ENCODE measurements at regions not wholly inside any gene's neighbourhood (a gene's known extent, or its start where the extent isn't known, plus 50 kb on each side); places are given as distances from the start of the nearest gene placed in this dataset.

DNA sequence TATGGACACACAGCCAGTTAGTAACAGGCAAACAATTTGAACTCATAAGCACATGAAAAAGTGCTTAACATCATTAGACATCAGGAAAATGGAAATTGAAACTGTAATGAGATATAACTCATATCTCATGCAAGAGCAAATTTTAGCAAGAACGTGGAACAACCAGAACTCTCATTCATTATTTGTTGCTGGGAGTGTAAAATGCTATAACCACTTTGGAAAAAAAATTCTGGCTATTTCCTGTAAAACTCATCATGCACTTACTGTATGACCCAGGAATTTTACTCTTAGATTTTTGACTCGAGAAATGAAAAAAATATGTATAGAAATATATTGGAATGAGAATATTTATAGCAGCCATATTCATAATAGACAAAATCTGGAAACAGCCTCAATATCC, 205.7 kb upstream of the PUM3 start:
- no peak for DNase-seq

DNA sequence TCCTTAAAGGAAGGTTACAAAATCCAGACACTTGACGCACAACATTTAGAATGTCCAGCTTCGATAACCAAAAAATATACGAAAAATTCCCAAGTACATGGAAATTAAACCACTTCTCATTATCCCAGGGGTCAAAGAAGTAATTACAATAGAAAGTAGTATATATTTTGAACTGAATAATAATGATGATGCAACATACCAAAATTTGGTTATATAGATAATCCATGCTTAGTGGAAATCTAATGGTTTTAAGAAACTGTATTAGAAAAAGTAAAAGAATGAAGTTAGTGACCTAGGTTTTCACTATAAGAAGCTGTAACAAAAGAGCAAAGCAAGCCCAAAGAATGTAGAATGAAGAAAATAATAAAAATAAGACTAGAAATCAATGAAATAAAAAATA, 204.0 kb upstream of the PUM3 start:
- DNase-seq = no peak

DNA sequence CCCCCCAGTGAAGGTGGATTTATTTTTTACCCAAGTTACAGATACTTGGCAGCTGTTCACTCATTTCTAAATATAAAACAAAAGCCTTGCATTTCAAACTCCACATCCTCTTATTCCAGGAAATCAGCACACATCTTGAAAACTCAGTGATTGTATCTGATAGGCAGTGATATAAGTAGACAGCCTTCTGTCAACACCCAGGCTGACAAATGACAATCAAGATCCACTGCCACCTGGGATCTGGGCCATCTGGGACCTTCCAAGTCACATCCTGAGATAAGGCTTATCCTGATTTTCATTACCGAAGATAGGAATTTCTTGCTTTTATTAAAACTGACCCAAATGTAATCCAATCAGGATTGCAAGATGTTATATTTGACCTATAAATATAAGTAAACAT, 201.3 kb upstream of the PUM3 start:
- DNase-seq = no peak

DNA sequence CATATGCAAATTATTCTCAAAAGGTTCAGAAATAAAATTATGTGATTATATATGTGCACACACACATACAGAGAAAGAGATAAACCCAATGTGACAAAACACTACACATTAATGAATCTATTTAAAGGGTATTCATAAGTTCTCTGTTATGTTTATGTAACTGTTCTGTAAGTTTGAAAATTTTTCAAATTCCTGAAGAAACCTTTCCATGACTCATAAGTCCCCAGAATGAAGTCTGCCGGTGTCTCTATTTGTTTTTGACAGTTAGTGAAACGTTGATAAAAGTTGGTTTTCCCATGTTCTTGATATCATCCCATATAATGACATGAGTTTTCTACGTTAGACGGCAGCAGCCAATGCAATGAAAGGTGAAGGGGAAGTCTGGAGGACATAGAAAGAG, 199.5 kb upstream of the PUM3 start:
- no peak for DNase-seq

DNA sequence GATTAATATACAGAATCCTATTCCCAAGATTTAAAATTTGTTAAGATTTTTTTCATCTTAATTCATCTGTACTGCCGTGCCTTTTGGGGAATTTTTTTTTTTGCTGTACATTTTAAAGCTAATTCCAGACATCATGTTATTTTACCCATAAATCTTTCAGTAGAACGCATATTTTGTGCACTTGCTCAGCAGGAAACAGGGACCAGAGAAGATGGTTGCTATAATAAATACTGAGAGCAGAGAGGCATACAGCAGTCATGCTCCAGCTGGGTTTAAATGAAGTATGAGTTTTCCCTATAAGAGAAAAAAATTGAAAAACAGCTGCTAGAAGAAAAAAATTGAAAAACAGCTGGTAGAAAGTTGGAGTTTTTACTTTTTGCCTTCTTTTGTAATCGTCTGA, 196.9 kb upstream of the PUM3 start:
- DNase-seq = no peak

DNA sequence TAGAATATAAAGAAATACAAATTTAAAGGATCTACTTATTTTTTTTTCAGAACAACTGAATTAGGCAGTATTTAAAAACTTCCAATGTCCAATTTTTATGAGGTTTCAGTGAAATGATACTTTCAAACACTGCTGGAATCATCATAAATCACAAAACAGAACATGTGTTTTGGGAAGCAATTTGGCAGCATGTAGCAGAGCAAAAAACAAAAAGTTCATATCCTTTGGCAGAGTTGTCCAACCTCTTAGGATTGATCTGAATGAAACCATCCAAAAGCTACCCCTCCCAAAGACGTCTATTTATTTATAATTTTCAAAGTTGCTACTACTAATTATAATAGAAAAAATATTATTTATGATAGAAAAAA, 192.4 kb upstream of the PUM3 start:
- DNase-seq = peak; percentile 23

DNA sequence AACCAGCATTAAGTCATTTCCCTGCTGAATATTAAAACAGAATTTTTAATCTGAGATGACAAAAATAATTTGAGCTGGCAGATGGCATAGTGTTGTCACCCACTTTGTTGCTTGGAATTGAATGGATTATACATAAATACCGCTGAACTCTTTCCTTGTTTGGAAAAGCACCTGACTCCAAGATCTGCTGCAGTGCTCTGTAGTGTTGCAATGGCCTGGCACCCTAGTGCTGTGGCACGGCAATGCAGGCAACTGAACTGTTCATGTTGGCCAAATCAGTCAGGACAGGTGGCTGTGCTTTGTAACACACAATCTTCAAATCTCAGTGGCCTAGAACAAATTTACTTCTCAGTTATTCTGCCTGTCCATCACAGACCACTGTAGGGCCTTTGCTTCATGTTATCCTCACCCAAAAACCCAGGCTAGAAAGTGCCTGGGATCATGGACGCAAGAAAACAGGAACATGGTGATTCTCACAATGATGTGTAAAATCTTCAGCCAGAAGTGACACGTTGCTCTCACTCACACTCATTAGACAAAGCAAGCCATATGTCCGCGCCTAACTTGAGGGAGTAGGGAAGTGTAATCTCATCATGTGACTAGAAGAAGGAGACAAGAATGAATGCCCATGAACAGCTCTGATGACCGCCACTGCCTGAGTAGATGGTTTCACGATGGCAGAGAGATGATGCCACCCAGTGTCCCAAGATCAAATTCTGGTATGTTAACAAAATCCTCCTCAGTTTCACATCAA, 191.9 kb upstream of the PUM3 start:
- no peak for DNase-seq

DNA sequence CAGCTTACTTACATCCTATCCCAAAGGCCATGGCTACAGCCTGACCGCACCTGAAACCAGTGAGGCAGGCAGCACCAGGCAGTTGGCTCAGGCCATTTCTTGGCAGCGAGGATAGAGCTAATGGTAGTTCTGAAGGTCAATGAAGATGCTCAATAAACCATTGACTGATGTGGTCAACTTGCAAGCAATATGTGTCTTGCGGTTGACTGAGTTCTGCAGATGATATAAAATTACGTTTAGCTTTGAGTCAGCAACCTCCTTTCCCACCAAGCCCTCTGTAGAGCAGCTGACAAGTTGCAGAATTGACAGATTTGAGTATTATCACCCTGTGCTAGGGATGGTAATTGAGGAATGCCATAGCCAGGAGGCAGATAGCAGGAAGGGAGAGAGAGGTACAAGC, 189.0 kb upstream of the PUM3 start:
- no peak for DNase-seq

DNA sequence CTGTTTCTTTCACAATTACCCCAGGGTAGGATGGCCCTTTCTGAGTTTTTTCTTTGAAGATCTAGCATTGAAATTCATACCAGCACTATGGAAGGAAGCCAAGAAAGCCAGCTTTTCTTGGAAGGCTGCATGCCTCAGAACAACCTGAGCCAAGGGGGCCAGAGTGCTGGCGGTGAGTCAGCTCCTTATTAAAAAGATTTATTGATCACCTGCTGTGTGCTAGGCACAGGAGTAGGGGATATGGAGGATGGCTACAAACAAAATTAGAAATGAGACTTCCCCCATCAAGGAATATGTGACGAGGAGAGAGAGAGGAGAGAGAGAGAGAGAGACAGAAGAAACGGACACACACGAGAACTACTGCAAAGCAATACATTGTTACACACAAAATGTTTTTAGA, 184.6 kb upstream of the PUM3 start:
- DNase-seq = no peak

DNA sequence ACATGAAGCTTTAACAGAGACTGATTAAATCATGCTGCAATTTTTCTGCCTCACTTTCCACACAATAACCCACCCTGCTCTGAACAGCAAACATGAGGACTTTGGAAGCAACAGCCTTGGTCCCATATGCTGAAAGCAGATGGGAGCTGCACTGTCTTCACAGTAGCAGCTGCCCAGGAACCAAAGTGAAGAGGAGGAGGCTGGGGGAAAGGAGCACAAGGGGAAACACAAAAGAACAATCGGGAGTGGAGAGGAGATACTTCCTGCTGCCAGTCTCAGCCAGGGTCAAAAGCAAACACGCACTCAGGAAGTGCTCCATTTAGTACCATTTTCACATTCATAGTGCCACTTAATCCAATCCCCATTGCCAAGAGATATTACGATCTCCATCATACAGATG, 183.3 kb upstream of the PUM3 start:
- DNase-seq = no peak

DNA sequence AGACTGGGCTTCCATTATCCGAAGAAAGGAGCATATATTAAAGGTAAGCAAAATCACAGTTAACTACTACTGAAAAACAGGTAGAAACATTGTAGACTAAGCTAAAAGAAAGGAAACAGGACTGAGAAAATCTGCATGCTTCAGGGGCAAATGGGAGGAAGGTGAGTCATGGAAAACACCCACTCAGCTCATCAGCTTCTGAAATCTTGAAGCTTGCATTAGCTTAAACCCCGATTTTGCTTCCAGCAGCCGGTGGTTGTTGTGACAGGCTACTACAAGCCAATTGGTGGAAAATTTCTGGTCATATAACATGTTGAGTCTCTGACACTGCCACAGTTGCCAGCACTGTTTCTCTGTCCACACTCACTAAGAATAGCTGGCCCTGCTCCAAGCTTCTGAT, 179.6 kb upstream of the PUM3 start:
- no peak for DNase-seq

DNA sequence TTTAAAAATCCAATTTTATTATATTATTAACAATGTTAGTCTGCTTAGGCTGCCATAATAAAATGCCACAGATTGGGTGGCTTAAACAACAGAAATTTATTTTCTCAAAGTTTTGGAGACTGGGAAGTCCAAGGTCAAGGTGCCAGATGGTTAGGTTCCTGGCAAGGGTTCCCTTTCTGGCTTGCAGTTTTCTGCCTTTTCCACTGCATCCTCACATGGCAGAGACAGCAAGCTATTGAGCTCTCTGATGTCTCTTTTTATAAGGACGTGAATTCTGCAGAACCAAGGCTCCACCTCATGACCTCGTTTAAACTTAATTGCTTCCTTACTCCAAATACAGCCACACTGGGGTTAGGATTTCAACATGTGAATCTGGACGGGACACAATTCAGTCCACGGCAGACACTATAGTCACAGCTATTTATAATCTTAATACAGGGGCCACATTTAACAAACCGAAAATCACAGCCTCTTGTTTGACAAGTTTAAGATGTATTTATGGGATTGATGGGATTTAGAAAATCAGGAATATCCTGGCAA, 174.9 kb upstream of the PUM3 start:
- no peak for DNase-seq

DNA sequence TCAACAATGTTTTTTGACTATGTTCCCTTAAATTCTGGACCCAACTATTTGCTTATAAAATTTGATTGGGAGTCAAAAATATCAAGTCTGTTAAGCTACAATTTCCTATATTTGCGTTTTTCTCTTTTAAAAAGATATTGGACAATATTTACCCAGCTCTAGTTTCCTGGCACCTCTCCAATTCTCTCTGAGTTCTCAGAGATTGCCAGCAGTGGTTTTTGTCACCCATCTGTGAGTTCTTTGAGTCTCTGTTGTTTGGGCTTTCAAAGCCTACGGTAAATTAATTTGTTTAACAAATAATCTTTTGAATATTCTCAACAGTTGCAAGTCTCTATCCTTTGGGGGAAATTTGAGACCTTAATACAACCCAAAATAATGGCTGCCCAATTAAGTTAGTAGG, 174.2 kb upstream of the PUM3 start:
- no peak for DNase-seq

DNA sequence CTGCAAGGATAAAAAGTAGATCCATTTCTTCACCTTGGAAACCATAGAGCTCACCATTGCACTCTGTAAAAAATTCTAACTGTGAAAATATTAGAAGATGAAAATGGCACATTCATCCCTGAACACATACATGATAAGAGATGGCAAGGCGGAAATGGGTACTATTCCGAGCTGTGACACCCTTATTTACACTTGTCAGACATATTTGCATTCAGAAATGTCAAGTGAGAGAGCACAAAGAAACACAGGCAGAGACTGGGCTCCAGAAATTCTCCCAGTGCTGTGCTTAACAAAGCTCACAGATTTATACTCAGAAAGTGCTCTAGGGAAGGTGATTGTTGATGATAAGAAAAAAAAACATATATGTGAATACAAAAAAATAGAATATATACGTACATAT, 170.3 kb upstream of the PUM3 start:
- DNase-seq = no peak

DNA sequence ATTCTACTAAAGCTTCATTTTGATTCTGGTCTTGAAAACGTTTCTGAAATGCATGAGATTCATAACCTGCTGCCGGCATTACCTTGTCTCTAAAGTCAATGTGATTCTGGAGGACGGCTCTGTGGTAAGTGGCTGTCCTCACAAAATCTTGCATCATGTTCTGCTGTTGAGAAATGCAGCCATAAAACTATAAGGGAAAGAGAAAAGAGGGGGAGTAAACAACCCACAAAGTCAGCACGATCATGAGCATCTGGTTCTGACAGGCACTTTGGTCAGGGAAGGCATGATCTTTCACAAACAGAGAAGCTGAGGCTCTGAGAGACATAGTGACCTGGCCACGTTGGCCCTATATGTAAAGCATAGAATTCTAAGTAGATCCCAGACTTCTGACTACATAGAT, 168.9 kb upstream of the PUM3 start:
- no peak for DNase-seq

DNA sequence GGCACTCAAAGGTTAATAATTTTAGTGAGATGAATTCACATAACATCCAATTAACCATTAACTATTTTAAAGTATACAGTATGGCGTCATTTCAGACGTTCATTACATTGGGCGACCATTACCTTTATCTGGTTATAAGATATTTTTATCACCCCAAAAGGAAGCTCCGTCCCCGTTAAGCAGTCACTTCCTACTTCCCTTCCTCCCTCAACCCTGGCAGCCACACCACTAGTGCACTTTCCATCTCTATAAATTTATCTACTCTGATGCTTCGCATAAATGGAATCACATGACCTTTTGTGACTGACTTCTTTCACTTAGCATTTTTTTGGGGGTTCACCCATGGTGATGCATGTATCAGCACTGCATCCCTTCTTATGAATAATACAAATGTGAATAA, 168.3 kb upstream of the PUM3 start:
- DNase-seq = no peak

DNA sequence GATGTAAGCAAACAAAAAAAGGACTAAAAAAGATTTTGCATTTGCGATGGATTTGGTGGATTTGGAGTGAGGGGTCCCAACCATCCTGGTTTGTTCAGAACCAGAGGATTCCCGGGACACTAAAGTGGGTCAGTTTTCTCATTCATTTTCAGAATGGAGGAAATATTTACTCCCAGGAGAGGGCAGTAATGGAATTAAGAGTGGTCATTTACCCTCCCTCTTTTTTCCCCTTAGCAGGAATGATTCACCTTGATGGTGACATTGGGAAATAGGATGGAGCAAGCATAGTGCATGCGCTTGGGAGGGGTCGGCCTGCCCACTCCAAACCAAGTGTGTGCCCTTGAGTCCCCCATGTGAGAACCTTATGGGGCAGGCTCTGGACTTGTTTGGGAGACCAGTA, 164.2 kb upstream of the PUM3 start:
- DNase-seq = no peak

DNA sequence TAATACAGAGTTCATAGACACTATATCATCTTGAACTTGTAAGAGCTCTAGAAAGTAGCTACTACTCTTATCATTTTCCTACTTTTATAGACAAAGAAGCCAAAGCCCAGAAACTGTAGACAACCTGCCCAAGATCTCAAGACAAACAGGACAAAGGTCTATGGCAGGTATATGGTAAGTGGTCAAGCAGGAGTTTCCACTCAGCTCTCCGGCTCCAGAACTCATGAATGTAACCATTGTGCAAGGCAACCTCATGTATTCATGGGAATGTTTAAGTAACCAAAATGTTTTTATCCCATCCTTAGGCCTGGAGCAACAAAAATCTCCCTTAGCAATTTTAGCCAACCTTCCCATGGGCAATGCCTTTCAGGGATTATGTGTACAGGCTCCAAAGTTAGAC, 163.4 kb upstream of the PUM3 start:
- DNase-seq = no peak

DNA sequence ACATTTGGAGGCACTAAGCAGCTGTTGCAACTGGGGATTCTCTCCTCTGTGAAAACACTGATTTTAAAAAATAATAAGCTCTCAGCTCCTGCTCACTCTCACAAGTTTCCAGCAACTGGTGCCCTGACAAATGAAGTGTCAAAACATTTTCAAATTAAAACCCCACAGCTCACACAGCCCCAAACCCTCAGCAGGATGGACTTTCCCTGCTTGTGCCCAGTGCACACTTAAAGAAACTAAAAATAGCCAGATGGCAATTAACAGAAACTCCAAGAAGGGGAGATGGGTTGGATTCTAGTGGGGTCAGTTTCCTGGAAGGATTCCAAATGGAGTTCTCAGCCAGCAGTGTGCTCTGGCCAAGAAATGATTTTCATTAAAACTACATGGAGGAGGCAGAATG, 163.0 kb upstream of the PUM3 start:
- no peak for DNase-seq

DNA sequence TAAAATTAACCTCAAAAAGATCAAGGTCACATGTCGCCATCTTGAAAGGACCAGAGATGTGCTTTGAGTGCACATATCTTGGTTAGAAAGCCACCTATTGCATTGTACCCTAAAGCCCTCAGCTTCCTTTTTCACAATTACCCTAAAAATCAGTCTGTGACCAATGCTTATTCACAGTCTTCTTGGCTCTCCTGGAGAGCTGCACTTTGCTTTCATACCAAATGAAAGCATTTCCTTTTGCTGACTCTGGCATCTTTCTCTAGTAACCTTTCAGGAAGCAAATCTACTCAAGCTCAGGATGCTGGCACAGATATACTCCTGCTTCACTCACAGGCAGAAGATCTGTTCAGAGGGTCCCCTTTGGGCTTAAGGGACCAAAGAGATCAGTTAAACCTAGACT, 160.7 kb upstream of the PUM3 start:
- DNase-seq = no peak

DNA sequence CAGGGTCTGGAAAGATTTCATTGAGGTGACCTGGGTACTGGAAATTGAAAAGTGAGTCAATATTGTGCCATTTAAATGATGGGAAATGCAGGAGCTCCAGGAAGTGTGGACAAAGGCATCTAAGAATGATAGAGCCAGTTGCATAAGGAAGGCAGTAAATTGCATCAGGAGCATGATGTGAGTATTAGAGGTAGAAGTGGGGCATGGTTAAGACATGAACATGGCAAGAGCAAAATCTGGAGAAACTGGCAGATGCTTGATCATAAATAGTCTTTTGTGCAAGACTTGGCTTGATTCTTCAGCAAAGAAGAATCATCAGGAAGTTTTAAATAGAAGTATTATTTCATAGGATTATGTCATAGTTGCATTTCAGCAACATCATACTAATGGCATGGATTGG, 157.4 kb upstream of the PUM3 start:
- no peak for DNase-seq

DNA sequence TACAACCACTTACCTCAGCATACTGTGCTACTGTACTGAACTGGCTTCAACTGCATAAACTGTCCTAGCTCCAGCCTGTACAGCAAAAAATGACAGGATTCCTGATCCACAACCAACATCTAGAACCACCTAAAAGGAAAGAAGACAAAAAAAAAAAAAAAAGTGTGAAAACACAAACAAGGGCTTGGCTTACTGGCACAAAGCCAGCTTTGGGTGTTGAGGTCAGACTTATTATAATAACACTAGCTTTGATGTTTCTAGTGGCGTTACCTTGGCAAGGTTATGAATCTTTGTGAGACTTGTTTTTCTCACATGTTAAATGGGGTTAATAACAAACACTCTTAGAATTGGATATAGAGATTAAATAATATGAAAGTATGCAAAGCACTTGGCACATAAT, 148.5 kb upstream of the PUM3 start:
- no peak for DNase-seq

DNA sequence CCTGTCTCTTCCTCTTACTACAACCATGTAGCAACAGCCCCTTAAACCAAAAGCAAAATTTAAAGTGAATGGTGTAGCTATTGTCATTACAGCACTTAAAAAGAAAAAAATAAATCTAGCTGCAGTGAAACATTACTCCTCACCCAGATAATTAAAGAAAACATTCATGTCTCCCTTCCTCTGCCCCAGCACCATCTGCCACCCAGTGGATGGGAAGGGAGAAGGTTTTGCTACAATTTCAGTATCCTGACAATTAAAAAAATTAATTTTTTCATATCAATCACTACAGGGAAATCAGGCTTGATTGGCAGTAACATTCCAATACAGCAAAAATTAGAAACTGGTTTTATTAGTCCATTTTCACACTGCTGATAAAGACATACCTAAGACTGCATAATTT, 147.4 kb upstream of the PUM3 start:
- no peak for DNase-seq

DNA sequence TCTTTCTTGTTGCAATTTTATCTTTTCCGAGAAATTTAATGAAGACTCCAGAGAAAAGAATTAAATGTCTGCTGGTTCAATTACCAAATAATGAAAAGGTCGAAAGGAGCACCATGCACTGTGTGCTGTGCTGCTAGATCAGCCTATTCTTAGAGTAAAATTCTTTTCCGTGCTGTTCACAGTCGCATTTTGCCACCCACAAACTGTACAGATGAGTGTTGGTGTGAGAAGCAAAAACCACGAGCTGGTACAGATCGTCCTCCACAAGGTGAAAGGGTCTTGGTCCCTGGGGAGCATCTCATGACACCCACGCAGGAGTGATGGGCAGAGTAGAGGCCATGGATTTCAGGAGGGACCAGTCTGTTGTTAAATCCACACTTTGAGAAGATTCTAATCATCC, 143.8 kb upstream of the PUM3 start:
- no peak for DNase-seq

DNA sequence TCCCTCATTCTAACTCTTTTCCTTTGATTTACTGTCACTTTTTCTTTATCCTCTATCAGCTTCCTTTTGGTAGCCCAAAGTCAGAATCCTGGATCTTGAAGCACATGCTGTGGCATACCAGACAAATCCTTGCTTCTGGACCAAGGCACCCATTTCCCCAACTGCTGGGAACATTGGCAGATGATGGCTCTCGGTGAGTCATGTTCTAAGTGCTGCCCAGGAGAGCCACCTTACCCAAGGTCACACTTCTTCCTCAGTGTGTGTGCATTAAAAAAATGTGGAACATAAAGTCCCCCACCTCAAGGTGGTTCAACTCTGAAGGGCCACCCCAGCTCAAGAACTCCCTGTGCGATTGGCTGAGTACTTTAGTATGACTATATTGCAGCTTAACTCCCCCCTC, 141.4 kb upstream of the PUM3 start:
- no peak for DNase-seq
